A673 (cell line): ENCODE measurements at regions not wholly inside any gene's neighbourhood (a gene's known extent, or its start where the extent isn't known, plus 50 kb on each side); places are given as distances from the start of the nearest gene placed in this dataset.
"Not testable (repeated sequence)": the region's sequence is repeated elsewhere in the genome, so short reads cannot be mapped to it uniquely, and the experiment has no call there.

Source experiments
- BruUV-seq: library from RNA; stranded (reverse); fragments of 400-500 nt; replicated peaks from 2 replicates; lab custom pipeline; 2021; lab: Mats Ljungman, UMichigan
- CTCF ChIA-PET: fragments of 300-600 bp; sonication (Branson Sonifier 250); formaldehyde crosslinking; loops from one replicate; lab custom pipeline; 2022; ENCODE audit warnings: antibody characterized with exemption; lab: Charles Lee
- POLR2A ChIA-PET: fragments of 300-600 bp; sonication (Branson Sonifier 250); formaldehyde crosslinking; loops from one replicate; lab custom pipeline; 2022; ENCODE audit warnings: antibody characterized with exemption; ENCODE audit not compliant: low non-redundant PET; lab: Charles Lee
- DNase-seq: peaks from one replicate; pipeline ENCODE4 v3.0.0-alpha.2; 2015; ENCODE audit warnings: low spot score
- H3K27ac ChIP-seq: fragments of 200-600 bp; sonication (generic); 2 replicates; pipeline ENCODE4 v1.5.1; 2016; ENCODE audit warnings: mixed run types, low read depth, mild to moderate bottlenecking, mixed read lengths, antibody characterized with exemption, low read length; ENCODE audit not compliant: poor library complexity, severe bottlenecking
- H3K27me3 ChIP-seq: fragments of 200-600 bp; sonication (generic); replicated peaks from 2 replicates; pipeline ENCODE4 v1.6.1; 2017; ENCODE audit warnings: mixed run types, low read depth, mild to moderate bottlenecking, mixed read lengths, antibody characterized with exemption, low read length; ENCODE audit not compliant: insufficient read depth, poor library complexity
- H3K36me3 ChIP-seq: fragments of 200-600 bp; sonication (generic); 2 replicates; pipeline ENCODE4 v1.6.1; 2016; ENCODE audit warnings: mixed run types, mild to moderate bottlenecking, mixed read lengths, antibody characterized with exemption, low read length; ENCODE audit not compliant: insufficient read depth, poor library complexity, severe bottlenecking
- H3K4me1 ChIP-seq: fragments of 200-600 bp; sonication (generic); 2 replicates; pipeline ENCODE4 v1.6.1; 2017; ENCODE audit warnings: mixed run types, mild to moderate bottlenecking, mixed read lengths, antibody characterized with exemption, low read length; ENCODE audit not compliant: insufficient read depth, poor library complexity, severe bottlenecking
- H3K4me3 ChIP-seq: fragments of 200-600 bp; sonication (generic); 2 replicates; pipeline ENCODE4 v1.5.1; 2016; ENCODE audit warnings: low read depth, mixed run types, mild to moderate bottlenecking, mixed read lengths, low read length; ENCODE audit not compliant: poor library complexity, severe bottlenecking
- H3K9me3 ChIP-seq: fragments of 200-600 bp; sonication (generic); 2 replicates; pipeline ENCODE4 v1.6.1; 2016; ENCODE audit warnings: mixed run types, low read depth, mild to moderate bottlenecking, mixed read lengths, antibody characterized with exemption, low read length; ENCODE audit not compliant: poor library complexity, severe bottlenecking
- CTCF ChIP-seq: fragments of 300-800, 200-600 bp; sonication (generic); conservative IDR thresholded peaks from 2 replicates; pipeline ENCODE4 v1.5.1; 2017; ENCODE audit warnings: low read depth, mild to moderate bottlenecking, antibody characterized with exemption, low read length, moderate library complexity, mixed read lengths
- EZH2 ChIP-seq: fragments of 200-600 bp; sonication (generic); IDR thresholded peaks from 2 replicates; pipeline ENCODE4 v1.6.1; 2017; ENCODE audit warnings: borderline replicate concordance, low read depth, mild to moderate bottlenecking, mixed read lengths, antibody characterized with exemption, low read length; ENCODE audit not compliant: poor library complexity, severe bottlenecking
- intact Hi-C: fragments of 100-400 bp; cut with micrococcal nuclease; formaldehyde crosslinking; loops from one replicate; pipeline ENCODE4 v1.10.0; 2022; ENCODE audit not compliant: unreplicated experiment

GRCh38 chr10:21125471-21126228, 228.5 kb upstream of the NEBL start:
- ChIA-PET POLR2A (no interaction called here), CTCF (no interaction called here)
- Histone ChIP-seq H3K9me3 (no peaks in the 10 kb centered on the region), H3K36me3 (no peaks in the 10 kb centered on the region), H3K4me1 (no peaks in the 10 kb centered on the region), H3K4me3 (no peak overlapping the region), H3K27me3 (no peaks in the 10 kb centered on the region), H3K27ac (no peak overlapping the region)
- intact Hi-C loops, result no loop called here
- no peak for DNase-seq
- TF ChIP-seq CTCF (no peak), EZH2 (no peak)
- no TSS peak for BruUV-seq

GRCh38 chr10:21122907-21123306, 225.8 kb upstream of the NEBL start:
- Histone ChIP-seq H3K27ac (no peak overlapping the region), H3K36me3 (no peaks in the 10 kb centered on the region), H3K27me3 (no peaks in the 10 kb centered on the region), H3K9me3 (no peaks in the 10 kb centered on the region), H3K4me1 (no peaks in the 10 kb centered on the region), H3K4me3 (no peak overlapping the region)
- DNase-seq, result no peak
- ChIA-PET CTCF (no interaction called here), POLR2A (no interaction called here)
- TF ChIP-seq CTCF (no peak), EZH2 (no peak)
- BruUV-seq, result no TSS peak
- intact Hi-C loops, result no loop called here

GRCh38 chr10:21121822-21122221, 224.7 kb upstream of the NEBL start:
- H3K9me3 ChIP-seq, BruUV-seq, H3K4me1 ChIP-seq, H3K4me3 ChIP-seq, DNase-seq, CTCF ChIA-PET, H3K27ac ChIP-seq, H3K36me3 ChIP-seq, intact Hi-C loops, H3K27me3 ChIP-seq, POLR2A ChIA-PET: not testable (repeated sequence)

- ChIA-PET POLR2A (no interaction called here), CTCF (no interaction called here)
- BruUV-seq, result no TSS peak
- Histone ChIP-seq H3K4me1 (no peaks in the 10 kb centered on the region), H3K36me3 (no peaks in the 10 kb centered on the region), H3K4me3 (no peak overlapping the region), H3K27me3 (peaks cover 3% of the 10 kb centered on the region), H3K27ac (no peak overlapping the region), H3K9me3 (no peaks in the 10 kb centered on the region)
- DNase-seq, result no peak
- intact Hi-C loops, result no loop called here
- TF ChIP-seq CTCF (no peak), EZH2 (no peak)
Observed at GRCh38 chr10:21114683-21115082, 217.6 kb upstream of the NEBL start.
